LNCaP clone FGC (cell line): ENCODE measurements at regions not wholly inside any gene's neighbourhood (a gene's known extent, or its start where the extent isn't known, plus 50 kb on each side); places are given as distances from the start of the nearest gene placed in this dataset.

Experiments used
- DNase-seq: peaks from one replicate; pipeline ENCODE4 v3.0.0-alpha.2; 2011; ENCODE audit warnings: low read depth
- H3K4me3 ChIP-seq: 2 replicates; pipeline ENCODE4 v1.5.1; 2011; ENCODE audit warnings: mild to moderate bottlenecking, low read depth, low read length, control low read depth
- CTCF ChIP-seq: IDR thresholded peaks from 2 replicates; pipeline ENCODE4 v1.5.1; 2012; ENCODE audit warnings: mild to moderate bottlenecking; ENCODE audit not compliant: control insufficient read depth, insufficient read depth; ENCODE audit errors: extremely low read depth

DNA sequence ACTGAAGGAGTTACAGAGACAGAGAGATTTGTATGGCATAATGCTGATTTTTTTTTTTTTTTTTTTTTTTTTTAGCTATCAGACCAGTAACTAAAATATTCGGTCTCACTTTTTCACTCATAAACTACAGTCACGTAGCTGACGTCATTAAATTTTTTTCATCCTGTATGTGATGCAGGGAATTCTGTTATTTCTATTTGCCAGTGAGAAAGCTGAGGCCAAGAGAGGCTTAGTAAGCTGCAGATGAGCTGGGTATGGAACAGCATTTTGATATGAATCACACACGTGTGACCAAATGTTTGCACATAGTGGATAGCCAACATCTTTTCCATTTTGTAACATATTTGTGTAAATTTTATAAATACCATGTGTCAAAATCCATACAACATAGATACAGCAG lies 79.1 kb upstream of the EPB41L3 start:
- no peak overlapping the region for H3K4me3 ChIP-seq
- no peak for DNase-seq
- TF ChIP-seq CTCF = no peak

DNA sequence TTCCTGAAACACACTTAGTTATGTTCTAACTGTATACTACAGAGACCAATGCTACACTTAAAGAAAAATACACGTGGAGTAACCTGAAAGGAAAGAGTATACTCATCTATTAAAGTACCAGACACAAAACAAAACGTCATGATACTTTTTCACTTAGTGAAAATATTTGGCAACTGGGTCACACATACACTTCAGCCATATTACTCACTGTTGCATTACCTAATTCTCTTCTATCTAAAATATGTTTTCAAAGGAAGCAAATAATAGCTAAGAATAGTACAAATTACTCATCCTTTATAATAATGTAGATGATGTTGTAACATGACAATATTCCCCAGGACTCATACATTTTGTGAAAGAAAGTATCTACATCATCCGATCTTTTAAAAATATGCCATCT lies 76.5 kb upstream of the EPB41L3 start:
- DNase-seq = no peak
- TF ChIP-seq CTCF = no peak
- no peak overlapping the region for H3K4me3 ChIP-seq

DNA sequence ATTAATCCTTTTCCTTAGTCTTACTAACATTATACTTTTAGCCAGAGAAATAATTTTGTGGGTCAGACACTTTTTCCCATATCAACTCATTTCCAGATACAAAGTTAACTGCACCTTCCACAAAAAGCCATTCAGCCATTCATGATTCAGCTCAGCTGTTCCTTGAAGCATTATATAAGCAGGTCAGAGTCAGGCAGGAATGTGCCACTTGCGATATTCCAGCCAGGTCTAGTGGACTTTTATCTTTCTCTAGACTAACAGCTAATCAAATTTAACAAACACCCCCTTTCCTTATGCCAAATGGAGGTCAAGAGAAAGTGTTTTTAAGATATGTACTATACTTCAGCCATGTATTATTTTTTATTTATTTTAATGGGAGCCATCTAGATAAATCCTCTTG lies 75.6 kb upstream of the EPB41L3 start:
- no peak overlapping the region for H3K4me3 ChIP-seq
- TF ChIP-seq CTCF = no peak
- no peak for DNase-seq

DNA sequence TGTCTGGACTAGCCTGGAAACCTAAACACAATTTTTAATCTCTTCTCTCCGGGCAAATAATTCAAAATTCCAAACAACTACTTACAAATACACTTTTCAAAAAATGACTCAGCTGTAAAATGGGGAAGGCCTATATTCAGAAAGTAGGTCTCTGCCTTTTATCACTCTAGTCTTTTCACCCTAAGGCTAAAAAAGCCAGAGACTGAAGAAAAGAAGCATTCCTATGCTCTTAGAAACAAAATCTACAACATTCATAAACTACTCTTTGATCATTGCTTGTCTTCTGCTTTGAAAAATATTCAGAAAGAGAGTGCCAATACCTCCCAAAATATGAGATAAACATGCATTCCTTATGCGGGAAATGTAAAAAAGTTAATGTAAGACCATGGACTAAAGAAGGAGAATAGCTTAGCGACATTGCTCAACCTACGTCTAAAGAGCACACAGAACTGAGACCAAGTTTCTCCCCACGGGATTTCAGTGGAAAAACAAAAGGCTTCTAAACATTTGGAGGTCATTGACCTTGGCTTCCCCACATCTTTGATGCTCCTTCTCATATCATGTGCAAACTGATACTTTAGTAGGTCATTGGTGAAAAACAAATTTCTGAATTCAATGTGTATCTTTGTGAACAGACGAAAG lies 74.4 kb upstream of the EPB41L3 start:
- no peak overlapping the region for H3K4me3 ChIP-seq
- no peak for DNase-seq
- TF ChIP-seq CTCF = no peak

DNA sequence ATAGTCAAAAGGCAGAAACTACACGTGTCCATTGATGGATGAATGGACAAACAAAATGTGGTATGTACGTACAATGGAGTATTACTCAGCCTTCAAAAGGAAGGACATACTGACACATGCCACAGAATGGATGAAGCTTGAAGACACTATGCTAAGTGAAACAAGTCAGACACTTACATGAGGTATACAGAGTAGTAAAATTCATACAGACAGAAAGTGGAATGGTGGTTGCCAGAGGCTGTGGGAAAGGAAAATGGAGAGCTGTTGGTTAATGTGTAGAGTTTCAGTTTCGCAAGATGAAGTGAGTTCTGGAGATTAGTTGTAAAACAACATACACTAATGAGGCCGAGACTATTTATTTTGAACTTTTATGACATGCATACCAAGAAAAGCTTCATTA lies 67.4 kb upstream of the EPB41L3 start:
- TF ChIP-seq CTCF = no peak

DNA sequence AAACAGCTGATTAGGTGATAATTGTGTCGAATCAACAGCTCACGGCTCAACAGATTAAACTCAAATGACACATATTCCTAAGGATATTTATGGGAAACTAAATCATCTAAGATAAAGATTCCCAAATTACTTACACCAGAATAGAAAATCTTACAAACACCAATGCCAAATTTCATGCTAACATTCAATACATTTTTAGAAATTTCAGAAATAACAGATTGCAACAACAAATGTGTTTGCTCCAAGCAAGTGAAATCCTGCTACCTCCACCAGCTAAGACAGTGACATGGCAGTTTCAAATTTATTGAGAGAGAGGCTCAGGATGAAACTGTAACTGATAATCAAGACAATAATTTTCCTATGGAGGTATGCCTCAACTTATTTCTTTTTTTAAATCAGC lies 65.0 kb upstream of the EPB41L3 start:
- no peak for DNase-seq
- no peak for TF ChIP-seq CTCF
- no peak overlapping the region for H3K4me3 ChIP-seq

More for the DNA sequence above, 67.4 kb upstream of the EPB41L3 start:
- DNase-seq = no peak
- no peak overlapping the region for H3K4me3 ChIP-seq

DNA sequence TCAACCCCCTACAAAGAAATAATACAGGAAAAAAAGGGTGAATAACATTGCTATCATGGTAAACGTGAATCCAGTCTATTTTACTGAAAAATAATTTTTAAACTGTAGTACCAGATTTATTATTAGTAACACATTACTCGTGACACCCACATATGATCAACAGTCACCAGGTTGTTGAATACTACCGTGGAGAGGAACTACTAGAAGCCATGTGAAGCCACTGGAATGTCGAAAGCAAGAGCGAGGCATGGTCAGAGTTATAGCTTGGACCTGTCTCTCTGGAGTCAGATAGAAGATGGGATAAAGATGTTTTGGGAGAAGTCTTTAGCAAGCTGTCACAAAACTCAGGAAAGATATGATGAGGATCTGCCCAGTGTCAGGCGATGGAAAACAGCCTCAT lies 63.2 kb upstream of the EPB41L3 start:
- no peak for DNase-seq
- TF ChIP-seq CTCF = no peak
- H3K4me3 ChIP-seq = no peak overlapping the region
